DOHH2 (cell line): ENCODE measurements at regions not wholly inside any gene's neighbourhood (a gene's known extent, or its start where the extent isn't known, plus 50 kb on each side); places are given as distances from the start of the nearest gene placed in this dataset.

Experiments
- H3F3A ChIP-seq: fragments of 200-600 bp; sonication (generic), shearing (Covaris generic); 2 replicates; pipeline ENCODE4 v1.6.0; 2016; ENCODE audit warnings: antibody characterized with exemption, mild to moderate bottlenecking; ENCODE audit not compliant: control insufficient read depth, insufficient read depth
- H3K27ac ChIP-seq: fragments of 200-600 bp; sonication (generic); 2 replicates; pipeline ENCODE4 v1.5.1; 2014; ENCODE audit warnings: low read depth, mild to moderate bottlenecking, low read length, moderate library complexity
- H3K27me3 ChIP-seq: fragments of 200-600 bp; sonication (generic); 2 replicates; pipeline ENCODE4 v1.6.1; 2014; ENCODE audit warnings: mild to moderate bottlenecking, low read length, mixed read lengths; ENCODE audit not compliant: control insufficient read depth
- H3K36me3 ChIP-seq: fragments of 200-600 bp; sonication (generic); 2 replicates; pipeline ENCODE4 v1.6.1; 2014; ENCODE audit warnings: mild to moderate bottlenecking, low read length, moderate library complexity, mixed read lengths; ENCODE audit not compliant: control insufficient read depth
- H3K4me1 ChIP-seq: fragments of 200-600 bp; sonication (generic); 2 replicates; pipeline ENCODE4 v1.6.1; 2014; ENCODE audit warnings: mild to moderate bottlenecking, low read length, mixed read lengths; ENCODE audit not compliant: control insufficient read depth
- H3K4me2 ChIP-seq: fragments of 200-600 bp; sonication (generic); 2 replicates; pipeline ENCODE4 v1.6.0; 2014; ENCODE audit warnings: mild to moderate bottlenecking, low read length, moderate library complexity
- H3K4me3 ChIP-seq: fragments of 200-600 bp; sonication (generic); 2 replicates; pipeline ENCODE4 v1.5.1; 2014; ENCODE audit warnings: mild to moderate bottlenecking, low read length, mixed read lengths
- H3K79me2 ChIP-seq: fragments of 200-600 bp; sonication (generic); 2 replicates; pipeline ENCODE4 v1.6.1; 2014; ENCODE audit warnings: mild to moderate bottlenecking, low read length, mixed read lengths; ENCODE audit not compliant: control insufficient read depth
- H3K9me2 ChIP-seq: fragments of 200-600 bp; sonication (generic); replicated peaks from 2 replicates; pipeline ENCODE4 v1.6.1; 2014; ENCODE audit warnings: mild to moderate bottlenecking, low read length, mixed read lengths; ENCODE audit not compliant: control insufficient read depth
- H3K9me3 ChIP-seq: fragments of 200-600 bp; sonication (generic); 2 replicates; pipeline ENCODE4 v1.6.1; 2014; ENCODE audit warnings: antibody characterized with exemption, low read length, mixed read lengths; ENCODE audit not compliant: control insufficient read depth, insufficient read depth
- H4K20me1 ChIP-seq: fragments of 200-600 bp; sonication (generic); 2 replicates; pipeline ENCODE4 v1.6.0; 2014; ENCODE audit warnings: low read depth, mild to moderate bottlenecking, antibody characterized with exemption, low read length, moderate library complexity; ENCODE audit not compliant: control insufficient read depth, insufficient read depth
- CTCF ChIP-seq: fragments of 200-600 bp; sonication (generic); IDR thresholded peaks from one replicate; pipeline ENCODE4 v1.5.1; 2014; ENCODE audit warnings: antibody characterized with exemption, mild to moderate bottlenecking, low read depth, low read length; ENCODE audit not compliant: poor library complexity, severe bottlenecking
- EZH2phosphoT487 ChIP-seq: fragments of 200-600 bp; sonication (generic); IDR thresholded peaks from 2 replicates; pipeline ENCODE4 v1.6.1; 2017; ENCODE audit warnings: borderline replicate concordance, mild to moderate bottlenecking, antibody characterized with exemption, low read length, moderate library complexity, mixed read lengths

- Histone ChIP-seq H4K20me1 (no peaks in the 10 kb centered on the region), H3F3A (no peaks in the 10 kb centered on the region), H3K4me3 (no peak overlapping the region), H3K27me3 (no peaks in the 10 kb centered on the region), H3K79me2 (no peaks in the 10 kb centered on the region), H3K27ac (no peak overlapping the region), H3K9me2 (no peaks in the 10 kb centered on the region), H3K4me1 (no peaks in the 10 kb centered on the region; the same call in 1 of the 2 replicates), H3K4me2 (no peak overlapping the region), H3K36me3 (no peaks in the 10 kb centered on the region), H3K9me3 (no peaks in the 10 kb centered on the region)
- TF ChIP-seq CTCF (no peak), EZH2phosphoT487 (no peak)
Observed at GRCh38 chr20:7758406-7758805, 181.9 kb downstream of the HAO1 start.

- H3K9me3 ChIP-seq = no peaks in the 10 kb centered on the region
- no peaks in the 10 kb centered on the region for H4K20me1 ChIP-seq
- no peak overlapping the region for H3K4me2 ChIP-seq
- H3K36me3 ChIP-seq = no peaks in the 10 kb centered on the region; the same call in 1 of the 2 replicates
- no peaks in the 10 kb centered on the region for H3F3A ChIP-seq
- TF ChIP-seq EZH2phosphoT487 (no peak), CTCF (no peak)
- H3K27ac ChIP-seq = no peak overlapping the region
- no peak overlapping the region for H3K4me3 ChIP-seq
- H3K79me2 ChIP-seq = no peaks in the 10 kb centered on the region
- peaks cover 10% of the 10 kb centered on the region for H3K4me1 ChIP-seq
- H3K9me2 ChIP-seq = no peaks in the 10 kb centered on the region
- H3K27me3 ChIP-seq = no peaks in the 10 kb centered on the region
Observed at GRCh38 chr20:7760247-7761031, 179.8 kb downstream of the HAO1 start.

GRCh38 chr20:7765221-7765620 lies 175.0 kb downstream of the HAO1 start:
- Histone ChIP-seq H3K4me2 (peak overlapping the region; percentile 43), H3K79me2 (no peaks in the 10 kb centered on the region), H3K9me3 (0 out of 2 replicates have a peak, but pooled peaks cover 4% of the 10 kb centered on the region), H4K20me1 (no peaks in the 10 kb centered on the region), H3F3A (no peaks in the 10 kb centered on the region), H3K4me1 (peaks cover 31% of the 10 kb centered on the region), H3K27me3 (no peaks in the 10 kb centered on the region), H3K36me3 (peaks cover 11% of the 10 kb centered on the region), H3K4me3 (peak overlapping the region; percentile 6), H3K9me2 (no peaks in the 10 kb centered on the region), H3K27ac (peak overlapping the region; percentile 30)
- TF ChIP-seq EZH2phosphoT487 (no peak), CTCF (no peak)
